DMS53 (cell line): ENCODE measurements at regions not wholly inside any gene's neighbourhood (a gene's known extent, or its start where the extent isn't known, plus 50 kb on each side); places are given as distances from the start of the nearest gene placed in this dataset.

Experiments
- DNase-seq: peaks from one replicate; lab custom pipeline; 2025; lab: John Stamatoyannopoulos, UW

DNA sequence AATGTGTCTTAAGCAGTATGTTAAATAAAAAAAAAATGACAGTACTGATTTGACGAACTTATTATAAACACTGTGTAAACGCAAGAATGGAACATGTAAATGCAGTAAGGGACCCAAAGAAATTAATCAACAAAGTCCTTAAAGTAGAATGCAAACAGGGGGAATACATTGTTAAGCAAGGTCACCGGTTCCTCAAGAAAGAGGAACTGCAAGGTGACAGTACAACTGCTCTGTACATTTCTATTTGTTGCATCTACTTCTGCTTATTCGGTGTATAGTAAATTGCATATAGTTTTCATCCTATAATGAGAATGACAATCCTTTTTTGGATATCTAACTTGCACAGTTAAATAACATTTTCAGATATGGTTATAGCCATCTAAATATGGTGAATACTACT, 387.0 kb upstream of the SEMA3D start:
- DNase-seq: no peak

DNA sequence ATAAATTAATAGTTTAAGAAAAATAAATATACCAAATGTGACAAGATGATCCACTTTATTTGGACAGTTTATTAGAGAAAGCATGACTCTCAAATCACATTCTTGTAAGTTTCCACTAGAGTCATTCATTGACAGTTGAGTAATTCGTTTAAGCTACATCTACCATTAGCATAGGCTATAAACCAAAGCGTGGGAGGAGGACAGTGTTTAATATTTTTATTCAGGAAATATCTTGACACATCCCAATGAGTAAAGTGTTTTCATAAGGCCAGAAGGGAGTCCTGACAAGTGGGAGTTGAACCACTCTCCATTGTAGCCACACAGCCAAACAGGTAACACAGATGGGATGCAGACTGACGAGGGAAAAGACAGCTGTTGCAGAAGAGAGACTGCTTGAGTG, 386.5 kb upstream of the SEMA3D start:
- no peak for DNase-seq

DNA sequence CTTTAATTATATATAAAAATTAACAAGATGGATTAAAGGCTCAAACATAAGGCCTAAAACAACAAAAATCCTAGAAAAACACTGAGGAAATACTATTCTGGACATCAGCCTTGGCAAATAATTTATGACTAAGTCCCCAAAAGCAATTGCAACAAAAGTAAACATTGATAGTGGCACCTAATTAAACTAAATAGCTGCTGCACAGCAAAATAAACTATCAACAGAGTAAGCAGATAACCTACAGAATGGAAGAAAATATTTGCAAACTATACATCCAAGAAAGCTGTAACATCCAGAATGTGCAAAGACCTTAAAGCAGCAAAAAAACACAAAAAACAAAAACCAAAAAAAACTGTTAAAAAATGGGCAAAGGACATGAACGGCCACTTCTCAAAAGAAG, 384.0 kb upstream of the SEMA3D start:
- no peak for DNase-seq

DNA sequence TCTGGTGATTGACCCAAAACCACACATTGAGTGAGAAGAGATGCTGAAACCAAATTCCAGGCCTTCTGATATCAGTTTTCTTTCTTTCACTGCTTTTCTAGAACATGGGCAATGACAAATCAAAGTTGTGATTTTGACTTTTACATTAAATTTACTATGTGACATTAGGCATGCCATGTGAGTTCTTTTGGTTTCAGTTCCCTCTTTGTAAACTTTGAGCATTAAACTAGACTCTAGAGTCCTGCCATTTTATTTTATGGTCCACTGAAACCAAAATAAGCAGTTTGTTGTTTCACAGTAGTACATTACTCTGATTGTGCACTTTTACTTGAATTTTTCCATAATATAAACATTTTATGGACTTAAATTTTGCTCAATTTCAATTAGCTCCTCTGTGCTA, 381.1 kb upstream of the SEMA3D start:
- DNase-seq: no peak

DNA sequence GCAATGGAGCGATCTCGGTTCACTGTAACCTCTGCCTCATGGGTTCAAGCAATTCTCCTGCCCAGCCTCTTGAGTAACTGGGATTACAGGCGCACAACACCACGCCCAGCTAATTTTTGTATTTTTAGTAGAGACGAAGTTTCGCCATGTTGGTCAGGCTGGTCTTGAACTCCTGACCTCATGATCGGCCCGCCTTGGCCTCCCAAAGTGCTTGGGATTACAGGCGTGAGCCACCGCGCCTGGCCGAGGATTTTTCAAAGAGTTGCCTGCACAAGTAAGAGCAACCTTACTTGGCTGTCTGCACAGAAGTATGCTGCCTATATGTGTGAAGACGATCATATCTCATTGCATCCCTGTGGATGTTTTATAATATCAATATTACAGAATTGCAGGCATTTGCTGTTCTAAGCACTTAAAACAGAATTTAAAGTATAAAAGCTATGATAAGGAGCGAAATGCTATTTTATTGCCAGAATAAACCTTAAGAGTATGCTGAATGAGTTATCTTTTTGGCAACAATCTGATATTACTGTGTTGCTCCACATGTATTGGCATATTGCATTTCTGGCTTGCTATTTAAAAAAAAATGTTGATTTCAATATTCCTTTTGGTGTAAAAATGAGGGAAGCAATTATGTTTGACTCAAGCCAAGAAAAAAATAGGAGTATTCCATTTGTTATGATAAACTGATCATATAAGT, 379.4 kb upstream of the SEMA3D start:
- no peak for DNase-seq

DNA sequence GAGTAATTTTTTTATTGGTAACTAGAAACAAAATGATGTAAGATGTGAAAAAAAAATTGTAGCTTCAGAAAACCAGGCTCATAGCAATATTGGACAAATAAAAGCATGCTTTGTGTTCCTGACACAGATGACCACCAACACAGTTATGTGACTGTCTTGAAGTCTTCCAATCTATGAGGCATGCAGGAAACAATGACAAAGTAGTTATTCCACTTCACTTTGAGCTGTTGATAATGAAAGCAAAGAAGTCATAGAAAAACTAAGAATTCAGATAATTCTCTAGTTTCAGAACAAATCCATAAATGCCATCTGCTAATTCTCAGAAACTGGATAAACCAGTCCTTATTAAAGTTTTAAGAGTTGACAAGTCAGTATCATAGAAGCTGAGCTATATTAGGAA, 378.4 kb upstream of the SEMA3D start:
- peak; percentile 28 for DNase-seq

DNA sequence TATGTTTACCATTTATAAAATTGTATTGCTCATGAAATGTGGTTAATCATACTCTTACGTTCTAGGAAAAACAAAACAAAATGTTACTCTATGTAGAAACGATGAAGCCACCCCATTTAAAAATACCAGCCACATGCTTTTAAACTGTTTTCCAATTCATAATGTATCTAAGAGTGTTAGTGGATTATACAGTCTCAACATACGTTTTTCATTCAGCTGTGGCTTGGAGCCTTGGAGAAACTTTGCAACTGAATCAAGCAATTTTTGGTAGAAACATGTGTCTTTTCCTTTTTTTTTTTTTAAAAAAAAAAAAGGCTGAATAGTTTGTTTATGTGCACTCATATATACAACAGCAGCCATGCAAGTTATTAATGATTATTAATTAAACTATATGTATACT, 378.0 kb upstream of the SEMA3D start:
- DNase-seq: no peak

DNA sequence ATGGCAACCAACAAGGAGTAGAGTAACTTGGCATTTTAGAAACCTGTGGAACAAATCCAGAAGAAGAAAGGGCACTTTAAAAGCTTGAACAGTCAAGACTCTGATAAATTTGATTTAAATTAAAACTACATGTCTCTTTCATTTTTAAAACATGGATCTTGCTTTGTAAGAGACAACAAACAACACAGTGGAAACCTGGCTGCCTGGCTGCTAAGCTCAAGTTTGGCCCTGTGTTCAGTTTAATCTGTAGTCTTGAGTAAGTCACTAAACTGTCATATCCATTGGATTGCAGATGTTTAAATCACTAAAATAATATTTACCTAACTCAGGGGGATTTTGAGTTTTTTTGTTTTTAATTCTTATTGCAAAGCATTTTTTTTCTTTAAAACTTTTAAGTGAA, 374.9 kb upstream of the SEMA3D start:
- no peak for DNase-seq

DNA sequence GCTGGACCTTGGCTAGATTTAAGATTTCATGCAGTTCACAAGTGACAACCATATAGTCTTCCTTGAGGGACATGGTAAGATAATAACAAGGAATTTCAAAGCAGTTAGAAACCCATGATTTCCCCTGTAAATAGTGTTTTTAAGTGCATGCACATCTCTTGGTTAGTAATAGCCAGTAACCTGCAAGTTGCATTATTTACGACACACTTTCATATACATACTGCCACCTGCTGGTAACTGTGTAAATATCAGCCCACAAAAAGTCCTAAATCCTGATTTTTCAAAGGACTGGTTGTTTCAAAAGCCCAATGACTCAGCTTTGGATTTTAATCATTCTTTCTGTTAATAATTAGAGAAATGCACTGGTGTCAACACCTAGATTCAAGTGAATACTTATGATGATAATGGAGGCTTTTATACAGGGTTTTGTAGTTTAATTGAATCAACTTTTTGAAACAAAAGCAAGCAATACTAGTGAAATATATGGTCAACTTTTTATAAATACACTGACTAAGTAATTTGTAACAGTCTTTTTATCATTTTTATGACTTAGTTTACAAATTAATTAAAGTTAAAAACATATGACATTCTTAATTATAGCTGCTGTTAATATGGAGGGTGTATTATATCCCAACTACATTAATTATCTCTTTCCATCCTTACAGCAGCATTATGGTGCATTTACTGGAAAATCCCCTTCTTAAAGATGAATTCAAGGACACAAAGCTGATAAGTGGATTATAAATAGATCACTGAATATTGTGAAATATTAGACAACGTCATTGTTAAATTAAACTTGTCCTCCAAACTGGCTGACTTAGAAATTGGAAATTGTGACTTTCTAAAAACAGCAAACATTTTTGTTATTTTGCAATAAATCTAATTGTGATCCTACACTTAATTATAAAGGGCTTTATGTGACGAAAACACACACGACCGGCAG, 367.7 kb upstream of the SEMA3D start:
- DNase-seq: peak; percentile 86

DNA sequence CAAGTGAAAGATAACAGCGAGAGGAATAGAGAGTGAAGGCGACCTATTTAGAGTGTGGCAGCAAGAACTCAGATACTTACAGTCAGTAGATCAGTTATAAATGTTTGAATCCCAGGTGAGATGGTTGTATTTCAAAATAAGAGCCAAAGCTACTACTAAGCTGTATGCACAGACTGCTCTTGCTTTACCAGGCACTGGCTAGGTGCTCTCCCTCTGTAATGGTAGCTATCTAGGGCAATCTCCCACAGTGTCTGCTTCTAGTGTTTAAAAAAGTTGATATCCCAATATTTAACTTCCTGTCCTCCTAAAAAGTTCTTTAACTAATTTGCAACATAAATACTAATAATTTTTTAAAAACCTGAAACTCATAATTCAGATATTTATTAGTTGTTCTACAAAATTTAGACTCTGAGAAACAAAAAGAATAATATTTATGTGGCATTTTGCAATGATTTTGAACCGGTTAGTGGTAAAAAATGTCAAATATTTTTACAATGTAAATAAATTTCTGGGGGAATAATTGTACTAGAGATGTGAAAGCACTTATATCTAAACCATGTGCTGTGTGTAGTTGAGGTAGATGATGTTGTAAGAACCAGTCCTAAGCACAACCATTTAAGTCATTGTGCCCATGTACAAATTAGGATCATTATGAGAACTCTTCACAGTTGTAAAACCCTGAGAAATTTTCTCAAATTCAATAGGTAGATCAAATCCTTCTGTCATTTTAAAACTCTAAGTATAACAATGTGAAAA, 349.3 kb upstream of the SEMA3D start:
- DNase-seq: no peak

DNA sequence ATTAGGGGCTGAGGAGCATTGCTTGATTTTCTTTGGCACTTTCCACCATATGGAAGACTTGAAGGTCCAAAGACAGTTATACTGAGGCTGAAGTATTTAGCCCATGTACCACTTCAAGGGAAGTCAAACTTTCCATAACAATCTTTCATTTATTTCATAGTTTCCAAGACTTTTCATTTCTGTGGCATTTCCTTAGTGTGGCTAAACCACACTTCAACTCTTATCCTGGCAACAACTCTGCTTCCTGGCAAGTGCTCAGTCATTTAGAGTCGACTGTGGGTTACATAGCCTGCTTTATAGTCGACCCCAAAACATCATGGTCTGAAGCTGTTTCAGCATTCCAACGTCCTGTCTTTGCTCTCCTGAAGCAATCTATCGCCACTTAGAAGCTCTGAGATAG, 343.0 kb upstream of the SEMA3D start:
- no peak for DNase-seq

DNA sequence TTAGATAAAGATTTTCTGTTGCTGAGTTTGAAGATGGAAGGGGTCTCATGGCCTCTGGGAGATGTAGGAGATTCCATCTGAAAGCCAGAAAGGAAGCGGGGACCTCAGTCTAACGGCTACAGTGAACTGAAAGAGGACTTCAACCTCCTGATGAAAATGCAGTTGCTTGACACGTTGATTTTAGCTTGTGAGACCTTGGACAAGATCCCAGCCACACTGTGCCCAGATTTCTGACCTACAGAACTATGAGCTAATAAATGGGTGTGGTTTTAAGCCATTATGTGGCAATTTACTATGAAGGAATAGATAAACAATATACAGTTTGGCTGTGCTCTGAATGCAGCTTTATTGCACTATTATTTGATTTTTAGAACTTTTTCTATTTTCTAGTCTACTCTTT, 342.3 kb upstream of the SEMA3D start:
- DNase-seq: no peak

DNA sequence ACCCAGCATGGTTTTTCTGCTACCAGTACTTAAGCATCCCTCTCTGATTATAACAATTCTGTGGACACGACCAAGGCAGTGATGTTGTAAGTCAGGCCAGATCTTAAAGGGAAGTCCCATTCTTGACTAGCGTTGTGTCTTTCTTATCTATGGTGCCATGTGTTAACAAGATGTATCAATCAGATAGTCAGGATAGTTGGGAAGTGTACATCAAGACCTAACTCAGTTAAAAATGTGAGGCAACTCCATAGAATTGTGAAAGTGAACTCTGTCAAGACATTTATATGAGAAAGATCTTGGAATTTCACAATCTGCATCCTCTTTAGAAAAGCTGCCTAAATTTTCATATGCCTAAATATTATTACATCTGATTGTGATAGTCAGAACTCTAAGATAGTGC, 341.7 kb upstream of the SEMA3D start:
- DNase-seq: no peak

DNA sequence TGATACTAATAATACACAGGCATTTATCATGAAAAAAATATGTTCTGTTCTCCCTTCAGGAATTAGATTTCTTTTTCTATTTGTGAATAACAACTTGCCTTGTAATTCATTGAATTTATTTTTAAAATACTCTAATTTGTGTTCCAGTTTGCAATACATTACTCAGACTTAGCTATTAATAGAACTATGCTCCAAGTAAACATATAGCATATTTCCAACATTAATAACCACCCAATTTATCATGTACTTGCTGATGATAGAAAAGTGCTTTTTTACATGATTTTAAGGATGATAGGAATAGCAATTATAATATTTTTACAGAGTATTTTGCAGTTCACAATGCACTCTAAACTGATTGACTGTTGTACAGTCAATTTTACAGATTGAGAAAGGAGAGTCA, 338.8 kb upstream of the SEMA3D start:
- DNase-seq: no peak

DNA sequence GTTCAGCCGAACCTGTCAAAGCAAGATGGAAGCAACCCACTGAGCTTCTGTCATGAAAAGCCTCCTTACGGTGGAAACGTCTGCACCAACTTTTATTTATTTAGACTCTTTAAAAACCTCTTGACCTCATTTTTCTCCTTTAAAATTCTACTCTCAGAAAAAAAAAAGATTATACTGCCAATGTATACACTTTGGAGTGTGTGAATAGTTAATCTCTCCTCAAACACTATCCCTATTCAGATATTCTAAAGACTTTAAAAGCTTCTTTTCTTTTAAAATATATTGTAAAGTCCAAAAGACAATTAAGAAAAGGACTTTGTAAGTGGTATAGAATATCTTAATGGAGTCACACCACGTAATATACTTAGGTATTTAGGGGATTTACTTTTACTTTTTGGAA, 335.2 kb upstream of the SEMA3D start:
- DNase-seq: peak; percentile 92

DNA sequence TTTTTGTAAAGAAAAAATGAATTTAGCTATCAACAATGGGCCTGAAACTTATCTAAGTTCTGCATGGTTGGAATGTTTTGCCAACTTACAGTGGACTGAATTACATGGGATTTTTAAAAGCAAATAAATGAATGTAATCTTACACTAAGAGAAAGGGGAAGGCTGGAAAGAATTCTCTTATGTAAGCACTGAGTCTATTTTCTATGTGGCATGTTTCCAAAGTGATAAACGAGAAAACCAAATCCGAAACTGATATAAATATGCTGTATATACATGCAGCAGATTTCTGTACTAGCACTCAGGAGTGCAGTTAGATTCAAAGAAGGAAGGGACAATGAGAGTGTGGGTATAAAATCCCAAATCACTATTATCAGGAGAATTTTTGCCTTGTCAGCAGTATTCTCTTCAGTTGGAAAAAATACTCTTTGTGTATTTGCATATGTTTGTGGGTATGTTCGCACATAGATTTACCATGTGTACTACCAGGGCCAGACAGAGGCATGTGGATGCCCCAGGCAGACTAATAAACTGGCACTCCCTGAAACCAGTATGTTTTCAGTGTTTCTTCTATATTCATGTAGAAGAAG, 334.3 kb upstream of the SEMA3D start:
- DNase-seq: peak; percentile 67

DNA sequence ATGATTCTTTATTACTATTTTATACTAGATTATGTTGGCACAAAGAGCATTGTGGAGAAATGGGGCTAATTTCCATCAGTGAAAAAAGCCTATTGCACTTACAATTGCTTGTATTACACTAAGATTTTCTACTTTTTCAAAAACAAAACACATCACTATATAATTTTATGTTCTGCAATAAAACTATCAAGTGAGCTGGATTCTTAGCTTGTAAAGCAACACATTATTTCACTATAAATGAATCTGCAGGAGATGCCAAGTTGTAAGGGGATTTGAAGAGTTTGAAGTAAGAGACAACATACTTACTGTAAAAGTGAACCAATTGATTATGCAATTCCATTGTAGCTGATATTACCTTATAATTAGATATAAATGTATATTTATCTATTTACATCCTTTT, 333.3 kb upstream of the SEMA3D start:
- DNase-seq: no peak

DNA sequence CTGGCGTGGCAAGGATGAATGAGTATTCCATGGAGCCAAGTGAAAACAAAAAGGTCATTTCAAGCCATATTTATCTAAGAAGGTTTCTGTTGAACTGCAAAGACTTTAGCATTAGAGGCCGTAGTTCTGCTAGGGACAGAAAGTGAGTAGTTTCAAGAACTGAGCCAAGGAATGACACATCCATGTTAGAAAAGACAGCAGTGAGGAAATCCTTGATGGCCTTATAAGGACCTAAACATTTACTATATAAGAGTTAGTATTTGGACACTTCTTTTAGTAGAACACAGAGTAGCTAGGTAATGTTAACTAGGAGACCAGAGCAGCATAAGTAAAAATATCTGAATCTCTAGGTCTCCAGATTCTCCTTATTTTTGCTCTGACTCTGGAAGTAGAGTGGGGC, 329.8 kb upstream of the SEMA3D start:
- DNase-seq: no peak

DNA sequence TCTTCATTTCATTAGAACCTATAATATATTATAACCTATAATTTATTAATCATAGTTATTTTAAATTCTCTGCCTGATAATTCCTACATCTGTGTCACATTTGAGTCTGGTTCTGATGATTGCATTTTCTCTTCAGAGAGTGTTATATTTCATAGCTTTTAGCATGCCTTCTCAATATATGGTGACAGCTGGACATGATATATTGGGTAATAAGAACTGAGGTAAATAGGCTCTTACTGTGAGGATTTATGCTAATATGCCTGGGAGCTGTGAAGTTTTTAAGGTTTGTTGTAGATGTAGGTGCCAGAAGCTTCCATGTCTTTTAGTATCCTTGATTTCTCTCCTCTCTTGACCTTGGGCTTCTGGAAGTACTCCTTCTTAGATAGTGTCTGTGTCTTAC, 325.9 kb upstream of the SEMA3D start:
- no peak for DNase-seq

DNA sequence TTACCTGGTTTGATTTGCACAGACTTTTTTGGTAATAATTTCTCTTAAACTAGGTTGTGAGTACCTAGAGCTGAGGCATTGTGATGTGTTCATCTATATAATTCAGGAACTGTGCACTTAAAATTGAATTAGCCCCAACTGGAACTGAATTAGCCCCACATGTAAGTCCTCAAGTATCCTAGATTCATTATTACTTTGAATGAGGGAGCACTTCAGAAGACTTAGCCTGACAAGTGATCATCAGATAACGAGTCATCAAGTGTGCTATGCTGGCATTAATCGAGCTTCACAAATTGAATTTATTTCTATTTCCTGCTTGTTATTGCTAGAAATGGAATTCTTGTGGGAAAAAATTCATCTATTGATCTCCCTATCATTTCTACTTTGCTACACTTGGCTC, 323.4 kb upstream of the SEMA3D start:
- DNase-seq: no peak

DNA sequence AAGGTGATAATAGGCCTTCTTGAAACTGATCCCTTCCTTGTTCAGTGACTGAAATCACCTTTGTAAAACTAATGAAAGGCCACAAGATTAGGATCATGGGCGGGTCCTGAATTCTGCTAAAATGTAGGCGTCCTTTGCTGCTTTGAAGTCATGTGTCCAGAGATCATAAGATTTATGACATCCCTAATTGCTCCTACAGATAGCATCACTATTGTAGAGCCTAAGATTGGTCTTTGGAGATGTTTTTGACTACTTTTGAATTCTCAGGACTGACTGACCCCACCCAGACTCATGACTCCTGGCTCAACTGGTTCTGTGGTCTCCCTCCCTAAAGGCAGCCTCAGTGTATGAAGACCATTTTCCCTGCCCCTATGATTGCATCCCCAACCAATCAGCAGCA, 322.6 kb upstream of the SEMA3D start:
- DNase-seq: no peak

DNA sequence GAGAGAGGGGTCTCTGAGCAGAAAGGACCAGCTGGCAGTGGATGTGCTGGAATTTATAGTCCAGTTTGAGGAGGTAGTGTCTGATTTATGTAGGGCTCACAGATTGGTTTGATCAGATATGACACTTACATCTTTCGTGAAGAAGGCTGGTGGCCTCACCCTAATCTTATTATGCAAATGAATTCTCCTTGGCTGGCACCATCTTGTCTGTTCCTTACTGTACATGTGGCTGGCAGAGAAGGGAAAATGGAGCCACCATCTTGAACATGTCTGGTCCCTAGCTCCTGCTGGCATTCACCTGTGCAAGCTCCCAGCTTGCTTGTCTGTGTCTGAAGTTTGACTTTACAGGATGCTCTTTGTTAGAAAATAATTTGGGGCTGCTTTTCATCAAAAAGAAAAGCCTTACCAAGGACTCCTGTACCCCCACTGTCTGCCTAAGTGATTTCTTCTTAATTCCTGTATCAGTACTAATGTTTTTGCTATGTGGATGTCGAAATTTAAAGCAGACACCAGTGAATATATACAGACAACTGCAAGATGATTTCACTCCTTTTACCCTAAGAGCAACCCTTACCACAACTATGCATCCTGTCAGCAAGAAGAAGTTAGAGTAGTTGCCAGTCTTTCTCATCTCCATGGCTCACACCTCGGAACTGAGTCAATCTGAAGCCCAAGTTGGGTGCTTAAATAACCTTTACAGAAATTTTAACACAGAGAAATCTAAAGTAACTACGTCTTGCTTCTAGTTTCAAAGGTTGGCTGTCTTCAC, 322.0 kb upstream of the SEMA3D start:
- no peak for DNase-seq
